ENCODE measurements at regions not wholly inside any gene's neighbourhood (a gene's known extent, or its start where the extent isn't known, plus 50 kb on each side); places are given as distances from the start of the nearest gene placed in this dataset.

DNA sequence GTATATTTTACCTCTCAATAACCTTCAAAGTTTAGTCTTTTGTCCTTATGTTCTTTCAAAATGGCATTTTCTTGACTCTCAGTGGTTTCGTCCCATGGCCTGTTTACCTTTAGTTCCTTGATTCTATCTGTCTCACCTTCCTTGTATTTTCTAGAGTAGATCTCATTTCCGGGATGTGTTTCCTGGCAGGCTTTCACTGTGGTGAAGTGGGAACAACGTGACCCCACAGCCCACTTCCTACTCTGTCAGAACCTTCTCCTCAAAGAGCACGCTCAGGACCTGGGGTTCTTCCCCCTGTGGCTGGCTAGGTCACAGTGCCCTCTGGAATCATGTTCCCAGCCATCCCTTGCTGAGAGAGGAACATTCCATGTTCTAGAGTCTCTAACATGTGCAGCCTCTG lies 129.9 kb upstream of the ZNF32 start (continued):
- TF ChIP-seq CHD7 (IDR thresholded peaks at IDR 0.05; ENCODE audit: insufficient replicate concordance, low read length) = no peak

Data from H1 (cell line).